ENCODE measurements at regions not wholly inside any gene's neighbourhood (a gene's known extent, or its start where the extent isn't known, plus 50 kb on each side); places are given as distances from the start of the nearest gene placed in this dataset.

GRCh38 chr6:74705451-74705850 lies 500.4 kb downstream of the COL12A1 start:
- TF ChIP-seq FOXP2 (optimal IDR thresholded peaks at IDR 0.05; ENCODE audit: borderline replicate concordance, extremely low read depth, extremely low read length, insufficient read depth) (no peak), TAF1 (IDR thresholded peaks at IDR 0.05; ENCODE audit: borderline replicate concordance, insufficient read depth, low read length) (no peak), REST (IDR thresholded peaks at IDR 0.05; ENCODE audit: insufficient read depth in 1 of 2, low read depth in 2 of 2, low read length in 2 of 2) (no peak), POLR2AphosphoS5 (IDR thresholded peaks at IDR 0.05; ENCODE audit: low read depth, low read length) (no peak)

GRCh38 chr6:74690365-74690764 lies 515.5 kb downstream of the COL12A1 start:
- no peak for TF ChIP-seq POLR2AphosphoS5 (IDR thresholded peaks at IDR 0.05; ENCODE audit: low read depth, low read length)
- TF ChIP-seq FOXP2 (optimal IDR thresholded peaks at IDR 0.05; ENCODE audit: borderline replicate concordance, extremely low read depth, extremely low read length, insufficient read depth), result no peak
- TF ChIP-seq SIN3A (IDR thresholded peaks at IDR 0.05; ENCODE audit: borderline replicate concordance, insufficient read depth, low read length), result no peak
- no peak for TF ChIP-seq REST (IDR thresholded peaks at IDR 0.05; ENCODE audit: insufficient read depth in 1 of 2, low read depth in 2 of 2, low read length in 2 of 2)
- TF ChIP-seq TAF1 (IDR thresholded peaks at IDR 0.05; ENCODE audit: borderline replicate concordance, insufficient read depth, low read length), result no peak

GRCh38 chr6:74689601-74690000 lies 516.3 kb downstream of the COL12A1 start:
- TF ChIP-seq SIN3A (IDR thresholded peaks at IDR 0.05; ENCODE audit: borderline replicate concordance, insufficient read depth, low read length) (no peak), FOXP2 (optimal IDR thresholded peaks at IDR 0.05; ENCODE audit: borderline replicate concordance, extremely low read depth, extremely low read length, insufficient read depth) (no peak), POLR2AphosphoS5 (IDR thresholded peaks at IDR 0.05; ENCODE audit: low read depth, low read length) (no peak), TAF1 (IDR thresholded peaks at IDR 0.05; ENCODE audit: borderline replicate concordance, insufficient read depth, low read length) (no peak), REST (IDR thresholded peaks at IDR 0.05; ENCODE audit: insufficient read depth in 1 of 2, low read depth in 2 of 2, low read length in 2 of 2) (no peak)

GRCh38 chr6:74677463-74677862 lies 528.4 kb downstream of the COL12A1 start:
- no peak for TF ChIP-seq TAF1 (IDR thresholded peaks at IDR 0.05; ENCODE audit: borderline replicate concordance, insufficient read depth, low read length)
- TF ChIP-seq SIN3A (IDR thresholded peaks at IDR 0.05; ENCODE audit: borderline replicate concordance, insufficient read depth, low read length), result no peak
- no peak for TF ChIP-seq REST (IDR thresholded peaks at IDR 0.05; ENCODE audit: insufficient read depth in 1 of 2, low read depth in 2 of 2, low read length in 2 of 2)
- TF ChIP-seq POLR2AphosphoS5 (IDR thresholded peaks at IDR 0.05; ENCODE audit: low read depth, low read length), result no peak
- no peak for TF ChIP-seq FOXP2 (optimal IDR thresholded peaks at IDR 0.05; ENCODE audit: borderline replicate concordance, extremely low read depth, extremely low read length, insufficient read depth)

- TF ChIP-seq REST (IDR thresholded peaks at IDR 0.05; ENCODE audit: insufficient read depth in 1 of 2, low read depth in 2 of 2, low read length in 2 of 2) (no peak), POLR2AphosphoS5 (IDR thresholded peaks at IDR 0.05; ENCODE audit: low read depth, low read length) (no peak), FOXP2 (optimal IDR thresholded peaks at IDR 0.05; ENCODE audit: borderline replicate concordance, extremely low read depth, extremely low read length, insufficient read depth) (no peak), TAF1 (IDR thresholded peaks at IDR 0.05; ENCODE audit: borderline replicate concordance, insufficient read depth, low read length) (no peak), SIN3A (IDR thresholded peaks at IDR 0.05; ENCODE audit: borderline replicate concordance, insufficient read depth, low read length) (no peak)
Observed at GRCh38 chr6:74676906-74677305, 528.9 kb downstream of the COL12A1 start.

Measured in PFSK-1 (cell line).